OCI-LY1 (cell line): ENCODE measurements at regions not wholly inside any gene's neighbourhood (a gene's known extent, or its start where the extent isn't known, plus 50 kb on each side); places are given as distances from the start of the nearest gene placed in this dataset.
"Not testable (repeated sequence)": the region's sequence is repeated elsewhere in the genome, so short reads cannot be mapped to it uniquely, and the experiment has no call there.

ENCODE experiments used
- CTCF ChIP-seq: fragments of 200-600 bp; sonication (generic), shearing (Covaris generic); IDR thresholded peaks from 2 replicates; pipeline ENCODE4 v1.5.1; 2017; ENCODE audit warnings: mild to moderate bottlenecking, antibody characterized with exemption, low read length, moderate library complexity, mixed read lengths
- EZH2 ChIP-seq: fragments of 200-600 bp; sonication (generic), shearing (Covaris generic); IDR thresholded peaks from 2 replicates; pipeline ENCODE4 v1.8.0; 2017; ENCODE audit warnings: borderline replicate concordance, mixed run types, mild to moderate bottlenecking, antibody characterized with exemption, low read length, moderate library complexity, mixed read lengths

- not testable (repeated sequence) for TF ChIP-seq CTCF, EZH2
These were observed 414.4 kb upstream of the NDN start for GRCh38 chr15:24101503-24101902.
